Smooth muscle cell (in vitro differentiated cells): ENCODE measurements at regions not wholly inside any gene's neighbourhood (a gene's known extent, or its start where the extent isn't known, plus 50 kb on each side); places are given as distances from the start of the nearest gene placed in this dataset.

Experiments
- DNase-seq: peaks from one replicate; lab custom pipeline; 2025; ENCODE audit not compliant: unreplicated experiment; lab: John Stamatoyannopoulos, UW
- H2AFZ ChIP-seq: fragments of 200-600 bp; sonication (generic); 2 replicates; pipeline ENCODE4 v1.6.0; 2016; ENCODE audit warnings: antibody characterized with exemption, low read depth, mild to moderate bottlenecking
- H3F3A ChIP-seq: fragments of 200-600 bp; sonication (generic); 2 replicates; pipeline ENCODE4 v1.6.0; 2017; ENCODE audit warnings: antibody characterized with exemption, low read depth
- H3K27ac ChIP-seq: fragments of 200-600 bp; sonication (generic); 2 replicates; pipeline ENCODE4 v1.5.1; 2016; ENCODE audit warnings: low read depth, mild to moderate bottlenecking
- H3K27me3 ChIP-seq: fragments of 200-600 bp; sonication (generic); 2 replicates; pipeline ENCODE4 v1.6.1; 2016; ENCODE audit warnings: low read depth, mild to moderate bottlenecking
- H3K36me3 ChIP-seq: fragments of 200-600 bp; sonication (generic); 2 replicates; pipeline ENCODE4 v1.5.1; 2016; ENCODE audit warnings: low read depth
- H3K4me1 ChIP-seq: fragments of 200-600 bp; sonication (generic); 2 replicates; pipeline ENCODE4 v1.5.1; 2016; ENCODE audit warnings: low read depth
- H3K4me2 ChIP-seq: fragments of 200-600 bp; sonication (generic); 2 replicates; pipeline ENCODE4 v1.6.0; 2016; ENCODE audit warnings: mild to moderate bottlenecking
- H3K4me3 ChIP-seq: fragments of 200-600 bp; sonication (generic); 2 replicates; pipeline ENCODE4 v1.5.1; 2016; ENCODE audit warnings: mild to moderate bottlenecking
- H3K79me2 ChIP-seq: fragments of 200-600 bp; sonication (generic); 2 replicates; pipeline ENCODE4 v1.6.0; 2016; ENCODE audit warnings: low read depth, mild to moderate bottlenecking
- H3K9ac ChIP-seq: fragments of 200-600 bp; sonication (generic); 2 replicates; pipeline ENCODE4 v1.6.0; 2016; ENCODE audit warnings: low read depth
- H3K9me3 ChIP-seq: fragments of 200-600 bp; sonication (generic); replicated peaks from 2 replicates; pipeline ENCODE4 v1.5.1; 2016; ENCODE audit warnings: low read depth
- H4K20me1 ChIP-seq: fragments of 200-600 bp; sonication (generic); 2 replicates; pipeline ENCODE4 v1.6.0; 2016; ENCODE audit warnings: low read depth
- WGBS: methylation state at CpG from one replicate; pipeline ENCODE4 v1.1.7; 2016; ENCODE audit warnings: low lambda C conversion rate; 5-methylcytosine and 5-hydroxymethylcytosine counted together
- TF ChIP-seq, protein P1 (sequence below): fragments of 200-600 bp; sonication (generic); IDR thresholded peaks from 2 replicates; pipeline ENCODE4 v1.5.1; 2017; ENCODE audit warnings: borderline replicate concordance, mild to moderate bottlenecking, antibody characterized with exemption; ENCODE audit not compliant: insufficient read depth, poor library complexity, severe bottlenecking

DNA sequence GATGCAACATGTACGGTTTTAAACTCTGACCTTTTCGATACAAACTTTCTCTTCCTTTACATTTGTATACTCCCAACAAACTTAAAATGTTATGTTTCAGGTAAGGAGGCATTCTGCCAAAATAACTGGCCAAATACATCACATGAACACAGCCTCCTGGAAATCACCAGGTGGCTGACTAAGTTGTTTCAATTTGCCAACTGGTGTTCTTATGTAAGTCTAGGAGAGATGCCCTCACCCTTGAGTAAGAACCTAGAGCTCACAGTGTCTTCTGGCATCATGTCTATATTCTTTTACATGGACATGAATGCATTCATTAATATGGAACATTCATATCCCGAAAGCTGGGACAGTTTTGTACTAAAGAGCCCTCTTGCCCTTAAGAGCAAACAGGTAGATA lies 341.1 kb upstream of the NR2F2 start:
- Histone ChIP-seq H3K79me2 (no peaks in the 10 kb centered on the region), H3K4me2 (no peak overlapping the region), H3K36me3 (no peaks in the 10 kb centered on the region), H2AFZ (no peak overlapping the region), H3K4me1 (no peaks in the 10 kb centered on the region), H3K27ac (no peak overlapping the region), H4K20me1 (no peaks in the 10 kb centered on the region), H3K27me3 (no peaks in the 10 kb centered on the region), H3K9me3 (no peaks in the 10 kb centered on the region), H3F3A (no peaks in the 10 kb centered on the region), H3K4me3 (no peak overlapping the region), H3K9ac (no peak overlapping the region)
- 91% methylated on average over 3 of the region's 3 CpGs for WGBS
- no peak for DNase-seq
- TF ChIP-seq, protein P1, sequence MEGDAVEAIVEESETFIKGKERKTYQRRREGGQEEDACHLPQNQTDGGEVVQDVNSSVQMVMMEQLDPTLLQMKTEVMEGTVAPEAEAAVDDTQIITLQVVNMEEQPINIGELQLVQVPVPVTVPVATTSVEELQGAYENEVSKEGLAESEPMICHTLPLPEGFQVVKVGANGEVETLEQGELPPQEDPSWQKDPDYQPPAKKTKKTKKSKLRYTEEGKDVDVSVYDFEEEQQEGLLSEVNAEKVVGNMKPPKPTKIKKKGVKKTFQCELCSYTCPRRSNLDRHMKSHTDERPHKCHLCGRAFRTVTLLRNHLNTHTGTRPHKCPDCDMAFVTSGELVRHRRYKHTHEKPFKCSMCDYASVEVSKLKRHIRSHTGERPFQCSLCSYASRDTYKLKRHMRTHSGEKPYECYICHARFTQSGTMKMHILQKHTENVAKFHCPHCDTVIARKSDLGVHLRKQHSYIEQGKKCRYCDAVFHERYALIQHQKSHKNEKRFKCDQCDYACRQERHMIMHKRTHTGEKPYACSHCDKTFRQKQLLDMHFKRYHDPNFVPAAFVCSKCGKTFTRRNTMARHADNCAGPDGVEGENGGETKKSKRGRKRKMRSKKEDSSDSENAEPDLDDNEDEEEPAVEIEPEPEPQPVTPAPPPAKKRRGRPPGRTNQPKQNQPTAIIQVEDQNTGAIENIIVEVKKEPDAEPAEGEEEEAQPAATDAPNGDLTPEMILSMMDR = no peak

DNA sequence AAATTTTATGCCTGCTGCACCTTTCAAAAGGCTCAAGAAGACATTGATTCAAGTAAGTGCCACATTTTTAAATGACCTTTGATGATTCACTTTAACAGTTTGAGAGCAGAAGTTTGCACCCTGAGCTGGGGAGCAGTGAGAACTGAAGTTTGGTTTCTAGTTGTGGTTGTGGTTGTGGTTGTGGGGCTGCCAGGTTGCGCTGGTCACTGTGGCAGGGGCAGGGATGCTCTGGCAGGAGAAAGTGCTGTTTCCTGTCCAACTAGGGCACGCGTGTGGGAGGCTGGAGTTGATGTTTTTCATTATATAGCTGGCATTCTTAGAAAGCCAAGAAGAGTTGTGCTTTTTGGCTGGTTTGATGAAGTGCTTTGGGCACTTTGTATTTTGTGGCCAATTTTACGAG lies 339.7 kb upstream of the NR2F2 start:
- Histone ChIP-seq H3K36me3 (no peaks in the 10 kb centered on the region), H3K27me3 (no peaks in the 10 kb centered on the region), H3K4me2 (no peak overlapping the region), H4K20me1 (no peaks in the 10 kb centered on the region), H2AFZ (no peak overlapping the region), H3K9me3 (no peaks in the 10 kb centered on the region), H3K9ac (no peak overlapping the region), H3K27ac (no peak overlapping the region), H3K4me1 (no peaks in the 10 kb centered on the region), H3F3A (no peaks in the 10 kb centered on the region), H3K79me2 (no peaks in the 10 kb centered on the region), H3K4me3 (no peak overlapping the region)
- TF ChIP-seq, protein P1 = no peak
- DNase-seq = no peak
- WGBS = 90% methylated on average over 4 of the region's 4 CpGs

DNA sequence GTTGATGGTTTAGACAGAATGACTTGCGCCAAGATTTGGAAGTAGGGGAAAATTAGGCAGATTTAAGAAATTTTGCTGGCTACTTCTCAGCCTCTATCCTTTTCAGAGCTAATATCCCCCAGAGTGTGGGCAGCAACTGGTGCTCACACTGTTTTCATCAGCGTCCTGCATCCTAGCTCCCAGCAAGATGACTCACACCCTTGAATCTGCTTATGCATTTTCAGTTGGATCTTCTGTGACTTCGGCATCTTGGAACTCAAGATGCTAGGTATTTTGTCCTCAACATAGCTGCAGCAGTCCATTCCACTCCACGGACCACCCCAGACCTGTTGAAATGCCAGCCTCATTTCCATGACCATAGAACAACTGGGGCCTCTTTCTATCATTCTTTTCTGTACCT lies 336.1 kb upstream of the NR2F2 start:
- DNase-seq = no peak

More for the DNA sequence above, 336.1 kb upstream of the NR2F2 start:
- Histone ChIP-seq H3K9me3 (no peaks in the 10 kb centered on the region), H3F3A (no peaks in the 10 kb centered on the region), H4K20me1 (no peaks in the 10 kb centered on the region), H3K27me3 (no peaks in the 10 kb centered on the region), H3K4me3 (no peak overlapping the region), H3K36me3 (no peaks in the 10 kb centered on the region), H2AFZ (no peak overlapping the region), H3K4me2 (no peak overlapping the region), H3K9ac (no peak overlapping the region), H3K79me2 (no peaks in the 10 kb centered on the region), H3K4me1 (no peaks in the 10 kb centered on the region), H3K27ac (no peak overlapping the region)
- 48% methylated on average over 4 of the region's 4 CpGs for WGBS
- TF ChIP-seq, protein P1 = no peak
